Ovary (tissue), 3 donors: ENCODE measurements at regions not wholly inside any gene's neighbourhood (a gene's known extent, or its start where the extent isn't known, plus 50 kb on each side); places are given as distances from the start of the nearest gene placed in this dataset.

ENCODE experiments used
- EP300 ChIP-seq: sonication (generic); formaldehyde crosslinking; IDR thresholded peaks from one replicate; pipeline ENCODE4 v1.6.1; 2017; ENCODE audit warnings: antibody characterized with exemption
- TF ChIP-seq, protein P1 (sequence below), 3 donors: fragments of 450-650 bp in 2 of 3; fragments of 200-600 bp in 1 of 3; IDR thresholded peaks; one replicate each; pipeline versions ENCODE4 v1.5.1 to v1.8.0; 2016 to 2022; ENCODE audit warnings: antibody characterized with exemption in 3 of 3, mild to moderate bottlenecking in 1 of 3
- donor health status: DM: no; HTN: no; CAD: no.

DNA sequence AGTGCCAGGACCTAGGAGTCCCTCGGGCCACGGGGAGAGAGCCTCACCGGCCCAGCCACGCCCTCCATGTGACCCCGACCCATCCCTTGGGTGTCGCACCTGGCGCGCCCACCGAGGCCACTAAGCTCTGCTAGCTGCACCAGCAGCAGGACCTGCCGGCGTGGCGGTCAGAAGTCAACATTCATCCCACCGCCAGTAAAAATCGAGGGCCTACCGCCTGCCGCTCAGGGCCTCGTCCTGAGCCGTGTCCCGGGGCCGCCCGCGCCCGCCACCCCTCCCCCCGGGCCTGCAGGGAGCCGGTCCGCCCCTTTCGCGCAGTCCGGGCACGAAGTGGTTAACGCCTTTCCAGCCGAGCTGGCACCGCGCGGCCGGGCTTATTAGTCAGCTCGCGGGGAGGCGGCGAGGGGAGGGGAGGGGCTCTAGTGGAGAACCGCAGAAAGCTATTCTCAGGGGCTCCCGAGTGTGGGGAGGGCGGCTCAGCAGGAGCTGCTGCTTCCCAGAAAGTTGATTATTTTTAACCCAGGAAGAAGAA is 124.4 kb downstream of the C9orf50 start:
- TF ChIP-seq, protein P1, sequence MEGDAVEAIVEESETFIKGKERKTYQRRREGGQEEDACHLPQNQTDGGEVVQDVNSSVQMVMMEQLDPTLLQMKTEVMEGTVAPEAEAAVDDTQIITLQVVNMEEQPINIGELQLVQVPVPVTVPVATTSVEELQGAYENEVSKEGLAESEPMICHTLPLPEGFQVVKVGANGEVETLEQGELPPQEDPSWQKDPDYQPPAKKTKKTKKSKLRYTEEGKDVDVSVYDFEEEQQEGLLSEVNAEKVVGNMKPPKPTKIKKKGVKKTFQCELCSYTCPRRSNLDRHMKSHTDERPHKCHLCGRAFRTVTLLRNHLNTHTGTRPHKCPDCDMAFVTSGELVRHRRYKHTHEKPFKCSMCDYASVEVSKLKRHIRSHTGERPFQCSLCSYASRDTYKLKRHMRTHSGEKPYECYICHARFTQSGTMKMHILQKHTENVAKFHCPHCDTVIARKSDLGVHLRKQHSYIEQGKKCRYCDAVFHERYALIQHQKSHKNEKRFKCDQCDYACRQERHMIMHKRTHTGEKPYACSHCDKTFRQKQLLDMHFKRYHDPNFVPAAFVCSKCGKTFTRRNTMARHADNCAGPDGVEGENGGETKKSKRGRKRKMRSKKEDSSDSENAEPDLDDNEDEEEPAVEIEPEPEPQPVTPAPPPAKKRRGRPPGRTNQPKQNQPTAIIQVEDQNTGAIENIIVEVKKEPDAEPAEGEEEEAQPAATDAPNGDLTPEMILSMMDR (IDR thresholded peaks at IDR 0.05) = no peak
- no peak for TF ChIP-seq EP300
